Astrocyte of the spinal cord (primary cell): ENCODE measurements at regions not wholly inside any gene's neighbourhood (a gene's known extent, or its start where the extent isn't known, plus 50 kb on each side); places are given as distances from the start of the nearest gene placed in this dataset.

Experiments
- DNase-seq: peaks from one replicate; pipeline ENCODE4 v3.0.0; 2011; ENCODE audit warnings: low read depth, low spot score
- H3K4me3 ChIP-seq: 2 replicates; pipeline ENCODE4 v1.5.1; 2011; ENCODE audit warnings: low read depth, mild to moderate bottlenecking, low read length, moderate library complexity
- CTCF ChIP-seq: IDR thresholded peaks from 2 replicates; pipeline ENCODE4 v1.5.1; 2012; ENCODE audit warnings: low read depth, mild to moderate bottlenecking, low read length, inconsistent platforms
- in situ Hi-C: cut with HindIII; loops from 2 replicates; pipeline ENCODE4 v1.10.0; 2017; ENCODE audit warnings: low sequenced_read_pairs

GRCh38 chr2:2638547-2639220, 307.6 kb upstream of the MYT1L start:
- DNase-seq: no peak
- TF ChIP-seq CTCF: no peak
- in situ Hi-C loops: no loop called here

GRCh38 chr2:2636813-2637212, 305.7 kb upstream of the MYT1L start:
- DNase-seq: no peak
- H3K4me3 ChIP-seq: no peak overlapping the region
- in situ Hi-C loops: no loop called here
- no peak for TF ChIP-seq CTCF

More at GRCh38 chr2:2638547-2639220, 307.6 kb upstream of the MYT1L start:
- H3K4me3 ChIP-seq: no peak overlapping the region

- no peak for DNase-seq
- TF ChIP-seq CTCF: no peak
- no peak overlapping the region for H3K4me3 ChIP-seq
- in situ Hi-C loops: no loop called here
These were observed 304.0 kb upstream of the MYT1L start for GRCh38 chr2:2635025-2635528.

GRCh38 chr2:2633017-2633416, 301.9 kb upstream of the MYT1L start:
- H3K4me3 ChIP-seq: no peak overlapping the region
- no peak for TF ChIP-seq CTCF
- DNase-seq: no peak
- in situ Hi-C loops: no loop called here

- no peak overlapping the region for H3K4me3 ChIP-seq
- no peak for DNase-seq
- TF ChIP-seq CTCF: no peak
- in situ Hi-C loops: no loop called here
These were observed 292.9 kb upstream of the MYT1L start for GRCh38 chr2:2623939-2624338.

- no peak for TF ChIP-seq CTCF
- DNase-seq: no peak
- no peak overlapping the region for H3K4me3 ChIP-seq
- in situ Hi-C loops: no loop called here
These were observed 290.8 kb upstream of the MYT1L start for GRCh38 chr2:2621855-2622254.
